GM18499 (cell line): ENCODE measurements at regions not wholly inside any gene's neighbourhood (a gene's known extent, or its start where the extent isn't known, plus 50 kb on each side); places are given as distances from the start of the nearest gene placed in this dataset.

Experiments
- ATAC-seq: cut with Tn5 transposase; IDR thresholded peaks from one replicate; pipeline ENCODE4 v1.9.1; 2021; ENCODE audit warnings: moderate number of reproducible peaks; ENCODE audit not compliant: insufficient read depth, unreplicated experiment

- ATAC-seq, result no peak
Observed at GRCh38 chr5:175248416-175248905, 195.5 kb downstream of the DRD1 start.

GRCh38 chr5:175246889-175247520 is 197.0 kb downstream of the DRD1 start:
- ATAC-seq, result no peak

GRCh38 chr5:175246242-175246888 is 197.6 kb downstream of the DRD1 start:
- no peak for ATAC-seq

GRCh38 chr5:175243441-175243840 is 200.5 kb downstream of the DRD1 start:
- no peak for ATAC-seq

DNA sequence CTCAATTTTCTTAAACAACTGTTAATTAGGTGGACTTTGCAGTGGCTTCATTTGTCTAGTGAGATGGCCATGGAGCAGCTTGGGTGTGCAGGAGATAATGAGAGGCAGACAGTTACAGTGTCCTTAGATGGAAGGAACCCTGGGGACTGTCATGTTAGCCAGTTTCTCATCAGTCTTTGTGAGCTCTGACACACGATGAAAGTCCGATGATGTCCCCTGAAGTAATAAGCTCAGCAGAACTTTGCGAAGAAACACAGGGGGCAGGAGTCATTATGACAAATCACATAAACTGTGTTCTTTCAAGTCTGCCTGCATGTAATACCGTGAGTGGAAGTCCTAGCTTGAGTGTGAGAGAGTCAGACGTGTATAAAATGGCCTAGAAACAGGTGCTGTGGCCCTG is 201.8 kb downstream of the DRD1 start:
- ATAC-seq, result no peak

GRCh38 chr5:175238326-175238725 is 205.7 kb downstream of the DRD1 start:
- ATAC-seq, result no peak

DNA sequence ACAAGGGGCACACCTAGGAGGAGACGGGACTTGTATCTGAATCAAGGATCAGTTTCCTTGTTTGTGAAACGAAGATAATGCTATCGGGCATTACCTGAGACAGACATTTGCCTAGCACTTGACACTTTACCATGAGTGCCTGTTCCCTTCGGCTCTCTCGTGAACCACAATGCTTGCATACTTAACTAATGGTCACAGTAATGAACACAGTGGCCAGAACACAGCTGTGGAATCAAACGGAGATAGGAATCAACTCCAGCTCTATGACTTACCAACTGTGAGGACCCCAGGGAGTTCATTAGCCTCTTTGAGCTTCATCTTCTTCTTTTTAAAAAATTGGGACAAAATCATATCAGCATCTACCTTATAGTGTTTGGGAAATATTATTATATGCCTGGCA is 207.8 kb downstream of the DRD1 start:
- ATAC-seq, result no peak

- ATAC-seq, result no peak
Observed at GRCh38 chr5:175235251-175235960, 208.6 kb downstream of the DRD1 start.

DNA sequence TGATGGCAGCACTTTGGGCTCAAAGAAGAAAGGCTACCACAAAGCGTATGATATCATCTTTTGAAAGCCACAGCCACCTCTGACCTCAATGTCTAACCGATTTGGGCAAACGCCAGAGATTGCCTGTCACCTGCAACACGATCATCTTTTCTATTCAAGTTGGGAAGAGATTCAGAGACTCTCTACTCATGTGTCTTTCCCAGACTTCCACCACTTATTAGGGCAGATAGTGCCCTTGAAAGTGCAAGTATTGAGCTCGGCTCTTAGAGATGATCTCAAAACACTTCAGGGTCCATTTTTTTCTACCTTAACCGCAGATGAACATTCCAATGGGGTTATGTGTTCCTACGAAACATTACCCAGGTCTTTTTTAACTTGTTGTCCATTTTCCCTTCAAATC is 213.7 kb downstream of the DRD1 start:
- no peak for ATAC-seq

DNA sequence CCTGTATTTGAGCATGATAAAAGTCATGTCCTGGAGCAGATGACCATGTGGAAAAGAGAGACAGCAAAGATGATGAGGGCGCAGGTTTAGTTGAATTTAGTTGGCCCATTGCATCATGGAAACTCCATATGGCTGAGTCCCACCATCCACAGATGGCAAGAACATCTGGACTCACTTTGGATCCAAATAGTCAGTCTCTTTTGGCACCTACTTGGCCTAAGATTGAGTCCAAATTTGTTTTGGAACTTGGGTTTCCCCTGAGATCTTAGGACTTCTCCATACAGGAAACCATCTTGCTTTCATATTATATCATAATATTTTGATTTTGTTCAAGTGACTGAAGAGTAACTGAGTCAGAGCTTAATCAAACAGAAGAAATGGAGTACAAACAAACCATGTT is 217.5 kb downstream of the DRD1 start:
- no peak for ATAC-seq

DNA sequence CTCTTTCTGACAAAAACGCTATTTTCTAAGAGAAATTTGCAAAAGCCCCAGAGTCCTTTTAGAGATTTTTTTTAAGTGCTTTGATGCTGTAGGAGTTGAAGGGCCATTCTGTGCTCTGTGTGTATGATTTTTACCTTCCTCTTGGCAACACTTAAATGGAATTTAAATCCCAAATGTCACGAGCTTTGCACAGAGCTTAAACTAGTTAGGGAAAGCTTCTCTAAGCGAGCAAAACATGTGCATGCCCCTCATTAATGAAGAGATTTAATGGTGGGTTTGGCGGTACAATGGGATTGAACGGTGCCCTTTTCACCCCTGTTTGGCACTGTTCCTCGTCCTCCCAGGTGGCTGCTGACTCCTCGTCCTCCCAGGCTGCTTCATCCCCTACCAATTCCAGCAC is 220.7 kb downstream of the DRD1 start:
- no peak for ATAC-seq

DNA sequence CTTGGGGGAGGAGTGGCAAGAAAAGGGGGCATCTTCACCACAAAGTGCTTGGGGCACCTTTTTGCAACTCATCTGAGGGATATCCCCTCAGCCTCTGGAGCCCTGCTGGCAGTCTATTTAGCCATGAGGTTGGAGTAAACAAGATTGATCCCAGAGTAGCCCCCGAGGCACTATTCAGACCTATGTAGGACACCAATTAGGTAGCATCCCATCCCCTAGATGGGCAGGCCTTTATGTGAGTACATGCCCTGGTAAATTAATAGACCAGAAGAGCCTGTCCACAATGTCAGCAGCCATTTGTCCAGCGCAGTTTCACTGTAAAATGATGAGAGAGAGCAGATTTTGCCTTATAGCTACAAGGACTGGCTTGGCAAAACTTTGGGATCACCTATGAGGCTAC is 221.4 kb downstream of the DRD1 start:
- ATAC-seq, result no peak

GRCh38 chr5:175220549-175220948 is 223.4 kb downstream of the DRD1 start:
- ATAC-seq, result no peak

- no peak for ATAC-seq
Observed at GRCh38 chr5:175219366-175219765, 224.6 kb downstream of the DRD1 start.

DNA sequence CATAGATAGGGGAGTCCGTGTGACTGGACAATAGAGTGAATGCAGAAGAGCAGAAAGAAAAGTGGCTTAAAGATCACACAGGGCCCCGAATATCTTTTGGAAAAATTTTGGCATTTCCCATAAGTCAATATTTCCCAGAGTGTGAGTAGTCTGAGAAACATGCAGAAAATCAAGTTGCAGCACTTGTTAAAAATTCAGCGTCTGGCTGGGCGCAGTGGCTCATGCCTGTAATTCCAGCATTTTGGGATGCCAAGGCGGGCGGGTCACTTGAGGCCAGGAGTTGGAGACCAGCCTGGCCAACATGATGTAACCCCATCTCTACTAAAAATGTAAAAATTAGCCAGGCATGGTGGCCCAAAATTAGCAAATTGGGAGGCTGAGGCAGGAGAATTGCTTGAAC is 227.0 kb downstream of the DRD1 start:
- no peak for ATAC-seq

- ATAC-seq, result no peak
Observed at GRCh38 chr5:175215906-175216305, 228.1 kb downstream of the DRD1 start.

DNA sequence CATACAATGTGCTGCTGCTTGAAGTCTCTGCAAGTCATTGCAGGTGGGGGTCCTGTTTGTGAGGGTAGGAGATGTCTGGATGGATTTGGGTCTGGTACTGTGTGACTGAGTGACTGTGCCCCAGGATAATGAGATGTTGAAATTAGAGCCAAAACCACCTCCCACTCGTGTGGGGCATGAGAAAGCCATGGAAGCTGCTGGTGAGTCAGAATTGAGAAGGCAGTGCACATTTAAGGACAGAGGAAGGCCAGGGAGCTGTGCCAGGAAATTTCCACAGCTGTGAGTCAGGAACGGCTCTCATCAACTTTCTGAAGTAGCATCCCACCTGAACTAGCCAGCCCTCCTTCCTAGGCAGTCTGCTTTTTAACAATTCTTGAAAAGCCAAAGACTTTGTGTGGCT is 229.8 kb downstream of the DRD1 start:
- ATAC-seq, result no peak

DNA sequence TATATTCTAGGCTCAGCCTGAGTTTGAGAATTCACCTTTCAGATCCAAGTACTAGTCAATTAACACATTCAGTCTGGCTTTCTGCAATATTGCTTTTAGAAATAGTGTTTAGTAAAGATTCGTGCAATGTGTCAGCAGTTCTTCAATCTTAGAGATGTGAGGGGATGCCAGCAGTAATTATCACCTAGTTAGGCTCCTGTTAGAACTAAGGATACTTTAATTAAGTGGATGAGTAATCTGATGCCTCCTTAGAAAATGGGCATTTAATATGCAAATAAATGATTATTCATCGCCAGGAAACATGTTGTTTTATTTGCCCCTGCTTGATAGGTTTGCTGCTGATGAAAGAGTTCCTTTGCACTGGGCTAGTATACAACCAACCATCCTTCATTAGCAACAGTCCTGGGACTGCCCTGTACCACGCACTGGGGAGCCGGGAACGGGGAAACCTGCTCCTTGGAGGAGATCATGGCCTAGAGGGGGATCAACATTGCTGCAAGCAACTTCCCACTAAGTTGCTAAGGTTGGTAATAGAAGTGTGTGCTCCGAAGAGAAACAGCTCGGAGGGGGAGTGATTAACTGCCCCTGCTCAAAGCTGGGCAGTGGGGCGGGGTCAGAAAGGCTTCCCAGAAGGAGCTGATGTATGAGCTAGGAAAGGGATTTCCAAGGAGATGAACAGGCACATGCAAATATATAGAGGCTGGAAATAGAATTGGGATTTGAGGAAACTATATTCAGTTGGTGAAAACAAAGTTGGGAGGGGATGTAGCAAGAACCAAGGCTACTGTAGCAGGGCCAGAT is 231.8 kb downstream of the DRD1 start:
- no peak for ATAC-seq

DNA sequence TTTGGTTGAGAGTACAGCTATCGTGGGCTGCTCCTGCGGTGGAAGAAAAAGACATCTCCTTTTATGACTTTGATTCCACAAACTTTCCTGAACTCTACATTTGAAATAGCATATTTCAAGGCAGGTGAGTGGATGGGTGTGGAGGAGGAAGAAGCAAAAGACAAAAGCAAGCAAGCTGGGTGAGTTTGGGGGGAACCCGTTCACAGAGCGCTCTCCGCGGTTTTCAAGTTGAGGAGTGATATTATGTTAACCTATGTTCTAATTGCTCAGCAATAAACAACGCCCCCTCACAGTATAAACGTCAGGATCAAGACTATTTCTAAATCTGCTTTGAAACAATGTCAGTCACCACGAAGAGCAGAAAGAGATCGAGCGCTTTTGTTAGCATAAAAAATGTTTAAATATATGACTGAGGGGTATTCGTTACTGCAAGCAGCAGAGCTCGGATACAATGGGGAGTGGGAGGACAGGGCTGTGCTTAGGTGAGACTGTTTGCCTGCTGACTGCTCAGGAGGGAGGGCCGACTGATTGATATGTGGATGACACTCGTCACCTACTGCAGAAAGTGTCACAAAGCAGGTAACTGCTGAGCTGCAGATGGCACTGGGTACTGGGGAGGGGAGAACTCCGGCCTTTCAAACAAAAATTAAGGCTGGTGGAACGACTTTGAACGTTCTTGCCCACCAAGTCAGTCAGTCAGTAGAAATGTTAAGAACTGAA is 236.5 kb downstream of the DRD1 start:
- ATAC-seq, result no peak

DNA sequence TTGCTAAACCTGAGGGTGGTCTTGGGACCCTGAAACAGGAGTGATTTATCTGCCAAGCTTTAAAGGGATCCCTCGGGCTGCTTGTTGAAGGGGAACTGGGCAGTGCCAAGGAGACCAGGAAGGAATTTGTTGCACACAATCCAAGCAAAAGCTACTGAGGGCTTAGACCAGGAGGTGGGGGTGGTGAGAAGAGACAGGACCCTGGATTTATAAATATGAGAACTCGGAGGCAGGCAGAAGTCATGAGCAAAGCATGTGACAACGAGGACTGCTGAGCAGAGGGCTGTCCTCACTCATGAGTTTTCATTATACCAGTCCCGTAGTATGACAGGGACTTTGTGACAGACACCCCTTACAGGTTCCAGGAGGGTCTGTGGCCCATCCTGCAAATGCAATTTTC is 237.3 kb downstream of the DRD1 start:
- ATAC-seq, result no peak
